WTC11 (cell line): ENCODE measurements at regions not wholly inside any gene's neighbourhood (a gene's known extent, or its start where the extent isn't known, plus 50 kb on each side); places are given as distances from the start of the nearest gene placed in this dataset.

Experiments
- ATAC-seq: fragments of 200-7000 bp; cut with Tn5 transposase; 2 replicates; pipeline ENCODE4 v1.10.0; 2021; ENCODE audit warnings: mild to moderate bottlenecking, moderate library complexity
- CTCF ChIA-PET: fragments of 300-600 bp; sonication (Branson Sonifier 250); formaldehyde crosslinking; loops from one replicate; lab custom pipeline; 2021; ENCODE audit warnings: antibody characterized with exemption; lab: Charles Lee
- POLR2A ChIA-PET: fragments of 350-600 bp; sonication (Branson Sonifier 250); formaldehyde crosslinking; loops from one replicate; lab custom pipeline; 2021; ENCODE audit warnings: antibody characterized with exemption; lab: Charles Lee
- DNase-seq: peaks from one replicate; pipeline ENCODE4 v3.0.0; 2021; ENCODE audit warnings: low spot score
- H3K27ac Mint-ChIP-seq: 2 replicates; pipeline ENCODE4 v1.8.0; 2021; ENCODE audit warnings: mixed read lengths
- H3K27me3 Mint-ChIP-seq: 2 replicates; pipeline ENCODE4 v1.8.0; 2021; ENCODE audit warnings: low read depth, mild to moderate bottlenecking, moderate library complexity, mixed read lengths
- H3K36me3 Mint-ChIP-seq: 2 replicates; pipeline ENCODE4 v1.8.0; 2021; ENCODE audit warnings: mixed read lengths
- H3K4me1 Mint-ChIP-seq: 2 replicates; pipeline ENCODE4 v1.8.0; 2022; ENCODE audit warnings: mixed read lengths
- H3K4me3 Mint-ChIP-seq: 2 replicates; pipeline ENCODE4 v1.8.0; 2021; ENCODE audit warnings: mild to moderate bottlenecking, moderate library complexity, mixed read lengths
- H3K9me3 Mint-ChIP-seq: 2 replicates; pipeline ENCODE4 v1.8.0; 2021; ENCODE audit warnings: mixed read lengths
- CREM ChIP-seq: sonication (generic); formaldehyde crosslinking; IDR thresholded peaks from 2 replicates; pipeline ENCODE4 v1.8.1; 2022; ENCODE audit warnings: mild to moderate bottlenecking, missing genetic modification reagents, moderate library complexity
- ELF4 ChIP-seq: sonication (generic); formaldehyde crosslinking; IDR thresholded peaks from 2 replicates; pipeline ENCODE4 v1.8.1; 2022; ENCODE audit warnings: low read depth, mild to moderate bottlenecking, moderate library complexity, missing genetic modification reagents
- ESRRA ChIP-seq: sonication (generic); formaldehyde crosslinking; IDR thresholded peaks from 2 replicates; pipeline ENCODE4 v1.8.1; 2022; ENCODE audit warnings: mild to moderate bottlenecking, missing genetic modification reagents, borderline replicate concordance
- ETV6 ChIP-seq: sonication (generic); formaldehyde crosslinking; IDR thresholded peaks from 2 replicates; pipeline ENCODE4 v1.8.1; 2022; ENCODE audit warnings: mild to moderate bottlenecking, missing genetic modification reagents
- GABPB1 ChIP-seq: sonication (generic); formaldehyde crosslinking; IDR thresholded peaks from 2 replicates; pipeline ENCODE4 v1.8.1; 2023; ENCODE audit warnings: mild to moderate bottlenecking, missing genetic modification reagents
- GRHL2 ChIP-seq: fragments of 250-450 bp; sonication (Bioruptor Pico); IDR thresholded peaks from 2 replicates; pipeline ENCODE4 v1.8.0; 2022; ENCODE audit warnings: mild to moderate bottlenecking, moderate library complexity; ENCODE audit not compliant: insufficient replicate concordance, severe bottlenecking
- MAX ChIP-seq: sonication (generic); formaldehyde crosslinking; IDR thresholded peaks from 2 replicates; pipeline ENCODE4 v1.8.0; 2022; ENCODE audit warnings: mild to moderate bottlenecking, missing genetic modification reagents
- PREB ChIP-seq: sonication (generic); formaldehyde crosslinking; IDR thresholded peaks from 2 replicates; pipeline ENCODE4 v1.8.1; 2022; ENCODE audit warnings: mild to moderate bottlenecking, missing genetic modification reagents, moderate library complexity, borderline replicate concordance
- SMAD3 ChIP-seq: sonication (generic); formaldehyde crosslinking; IDR thresholded peaks from 2 replicates; pipeline ENCODE4 v1.8.0; 2022; ENCODE audit warnings: missing genetic modification reagents, mild to moderate bottlenecking, borderline replicate concordance
- TCF7 ChIP-seq: sonication (generic); formaldehyde crosslinking; IDR thresholded peaks from 2 replicates; pipeline ENCODE4 v1.8.0; 2022; ENCODE audit warnings: mild to moderate bottlenecking, low read depth, missing genetic modification reagents, moderate library complexity
- ZNF138 ChIP-seq: sonication (generic); formaldehyde crosslinking; conservative IDR thresholded peaks from 2 replicates; pipeline ENCODE4 v1.8.1; 2022; ENCODE audit warnings: mild to moderate bottlenecking, moderate library complexity, missing genetic modification reagents
- ZNF317 ChIP-seq: sonication (generic); formaldehyde crosslinking; IDR thresholded peaks from 2 replicates; pipeline ENCODE4 v1.8.1; 2023; ENCODE audit warnings: low read depth, mild to moderate bottlenecking, moderate library complexity, missing genetic modification reagents, borderline replicate concordance
- ZNF416 ChIP-seq: fragments of 250-450 bp; sonication (Bioruptor Pico); IDR thresholded peaks from 2 replicates; pipeline ENCODE4 v1.9.0; 2021; ENCODE audit warnings: mild to moderate bottlenecking, inconsistent platforms
- ZNF425 ChIP-seq: fragments of 250-450 bp; sonication (Bioruptor Pico); conservative IDR thresholded peaks from 2 replicates; pipeline ENCODE4 v1.9.0; 2021; ENCODE audit warnings: mild to moderate bottlenecking
- ZNF532 ChIP-seq: fragments of 250-450 bp; sonication (Bioruptor Pico); IDR thresholded peaks from 2 replicates; pipeline ENCODE4 v1.9.0; 2021; ENCODE audit warnings: mild to moderate bottlenecking, borderline replicate concordance
- TF ChIP-seq, protein P1 (sequence below): fragments of 250-450 bp; sonication (Bioruptor Pico); IDR thresholded peaks from 2 replicates; pipeline ENCODE4 v1.8.0; 2021; ENCODE audit warnings: mild to moderate bottlenecking
- TF ChIP-seq, protein P2 (sequence below): sonication (generic); formaldehyde crosslinking; IDR thresholded peaks from 2 replicates; pipeline ENCODE4 v1.8.0; 2023; ENCODE audit warnings: missing genetic modification reagents, mild to moderate bottlenecking, borderline replicate concordance

DNA sequence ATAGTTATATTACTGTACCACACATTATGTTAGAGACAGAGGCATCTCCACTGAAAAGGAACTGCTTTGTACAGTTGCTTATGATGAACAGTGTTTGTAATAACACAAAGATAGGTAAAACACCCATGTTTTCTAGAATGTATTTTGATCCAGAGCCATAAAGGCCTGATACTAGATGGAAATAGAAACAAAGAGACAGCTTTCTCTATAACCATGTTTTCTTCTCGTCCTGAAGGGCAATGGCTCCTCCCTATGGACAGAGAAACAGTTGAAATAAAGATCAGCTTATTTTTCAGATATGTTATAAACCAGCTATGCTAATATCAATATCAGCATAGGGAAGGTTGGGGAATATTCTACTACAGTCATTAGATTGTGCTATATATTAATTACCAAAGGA, 109.2 kb downstream of the ATXN7L3B start:
- Mint-ChIP-seq H3K27me3 (no peaks in the 10 kb centered on the region), H3K36me3 (no peaks in the 10 kb centered on the region), H3K27ac (no peak overlapping the region), H3K4me3 (no peak overlapping the region), H3K4me1 (peaks cover 8% of the 10 kb centered on the region), H3K9me3 (no peaks in the 10 kb centered on the region)
- TF ChIP-seq GRHL2 (CRISPR knock-in tag) (no peak), ZNF532 (CRISPR knock-in tag) (no peak), PREB (no peak)
- DNase-seq: no peak
- ChIA-PET POLR2A (no interaction called here), CTCF (interaction anchor here (0.6 to 1.3 kb wide), 8 partner anchors 14 to 534 kb away, joined by 3 to 8 read pairs (median 4); no protein-coding TSS in a partner anchor)
- ATAC-seq: peak; percentile 26; the same call in 1 of the 2 replicates

GRCh38 chr12:74647256-74647655, 109.6 kb downstream of the ATXN7L3B start:
- H3K9me3 Mint-ChIP-seq: peaks cover 1% of the 10 kb centered on the region; the same call in 1 of the 2 replicates
- H3K4me3 Mint-ChIP-seq: no peak overlapping the region
- H3K36me3 Mint-ChIP-seq: no peaks in the 10 kb centered on the region
- H3K27ac Mint-ChIP-seq: no peak overlapping the region
- CTCF ChIA-PET: interaction anchor here (0.6 to 1.3 kb wide), 7 partner anchors 13 to 535 kb away, joined by 3 to 8 read pairs (median 4); no protein-coding TSS in a partner anchor
- DNase-seq: no peak
- ATAC-seq: no peak
- no peak for TF ChIP-seq ZNF138 (CRISPR knock-in tag)
- TF ChIP-seq GABPB1: no peak
- no peaks in the 10 kb centered on the region for H3K27me3 Mint-ChIP-seq
- peaks cover 8% of the 10 kb centered on the region for H3K4me1 Mint-ChIP-seq
- POLR2A ChIA-PET: no interaction called here

- DNase-seq (no peak), ATAC-seq (no peak)
- POLR2A ChIA-PET: no interaction called here
- no peak overlapping the region for H3K27ac Mint-ChIP-seq
- peaks cover 15% of the 10 kb centered on the region for H3K9me3 Mint-ChIP-seq
- H3K4me3 Mint-ChIP-seq: no peak overlapping the region
- no peaks in the 10 kb centered on the region for H3K4me1 Mint-ChIP-seq
- TF ChIP-seq ESRRA (CRISPR knock-in tag): no peak
- TF ChIP-seq ELF4 (CRISPR knock-in tag): no peak
- TF ChIP-seq, protein P1, sequence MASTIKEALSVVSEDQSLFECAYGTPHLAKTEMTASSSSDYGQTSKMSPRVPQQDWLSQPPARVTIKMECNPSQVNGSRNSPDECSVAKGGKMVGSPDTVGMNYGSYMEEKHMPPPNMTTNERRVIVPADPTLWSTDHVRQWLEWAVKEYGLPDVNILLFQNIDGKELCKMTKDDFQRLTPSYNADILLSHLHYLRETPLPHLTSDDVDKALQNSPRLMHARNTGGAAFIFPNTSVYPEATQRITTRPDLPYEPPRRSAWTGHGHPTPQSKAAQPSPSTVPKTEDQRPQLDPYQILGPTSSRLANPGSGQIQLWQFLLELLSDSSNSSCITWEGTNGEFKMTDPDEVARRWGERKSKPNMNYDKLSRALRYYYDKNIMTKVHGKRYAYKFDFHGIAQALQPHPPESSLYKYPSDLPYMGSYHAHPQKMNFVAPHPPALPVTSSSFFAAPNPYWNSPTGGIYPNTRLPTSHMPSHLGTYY: no peak
- TF ChIP-seq ZNF425 (CRISPR knock-in tag): no peak
- no peak for TF ChIP-seq ETV6 (CRISPR knock-in tag)
- TF ChIP-seq ZNF317 (CRISPR knock-in tag): no peak
- TF ChIP-seq ZNF416: no peak
- TF ChIP-seq CREM (CRISPR knock-in tag): no peak
- TF ChIP-seq MAX (CRISPR knock-in tag): no peak
- no peak for TF ChIP-seq TCF7
- TF ChIP-seq, protein P2, sequence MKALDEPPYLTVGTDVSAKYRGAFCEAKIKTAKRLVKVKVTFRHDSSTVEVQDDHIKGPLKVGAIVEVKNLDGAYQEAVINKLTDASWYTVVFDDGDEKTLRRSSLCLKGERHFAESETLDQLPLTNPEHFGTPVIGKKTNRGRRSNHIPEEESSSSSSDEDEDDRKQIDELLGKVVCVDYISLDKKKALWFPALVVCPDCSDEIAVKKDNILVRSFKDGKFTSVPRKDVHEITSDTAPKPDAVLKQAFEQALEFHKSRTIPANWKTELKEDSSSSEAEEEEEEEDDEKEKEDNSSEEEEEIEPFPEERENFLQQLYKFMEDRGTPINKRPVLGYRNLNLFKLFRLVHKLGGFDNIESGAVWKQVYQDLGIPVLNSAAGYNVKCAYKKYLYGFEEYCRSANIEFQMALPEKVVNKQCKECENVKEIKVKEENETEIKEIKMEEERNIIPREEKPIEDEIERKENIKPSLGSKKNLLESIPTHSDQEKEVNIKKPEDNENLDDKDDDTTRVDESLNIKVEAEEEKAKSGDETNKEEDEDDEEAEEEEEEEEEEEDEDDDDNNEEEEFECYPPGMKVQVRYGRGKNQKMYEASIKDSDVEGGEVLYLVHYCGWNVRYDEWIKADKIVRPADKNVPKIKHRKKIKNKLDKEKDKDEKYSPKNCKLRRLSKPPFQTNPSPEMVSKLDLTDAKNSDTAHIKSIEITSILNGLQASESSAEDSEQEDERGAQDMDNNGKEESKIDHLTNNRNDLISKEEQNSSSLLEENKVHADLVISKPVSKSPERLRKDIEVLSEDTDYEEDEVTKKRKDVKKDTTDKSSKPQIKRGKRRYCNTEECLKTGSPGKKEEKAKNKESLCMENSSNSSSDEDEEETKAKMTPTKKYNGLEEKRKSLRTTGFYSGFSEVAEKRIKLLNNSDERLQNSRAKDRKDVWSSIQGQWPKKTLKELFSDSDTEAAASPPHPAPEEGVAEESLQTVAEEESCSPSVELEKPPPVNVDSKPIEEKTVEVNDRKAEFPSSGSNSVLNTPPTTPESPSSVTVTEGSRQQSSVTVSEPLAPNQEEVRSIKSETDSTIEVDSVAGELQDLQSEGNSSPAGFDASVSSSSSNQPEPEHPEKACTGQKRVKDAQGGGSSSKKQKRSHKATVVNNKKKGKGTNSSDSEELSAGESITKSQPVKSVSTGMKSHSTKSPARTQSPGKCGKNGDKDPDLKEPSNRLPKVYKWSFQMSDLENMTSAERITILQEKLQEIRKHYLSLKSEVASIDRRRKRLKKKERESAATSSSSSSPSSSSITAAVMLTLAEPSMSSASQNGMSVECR (CRISPR knock-in tag): no peak
- TF ChIP-seq SMAD3 (CRISPR knock-in tag): no peak
- CTCF ChIA-PET: no interaction called here
- no peaks in the 10 kb centered on the region for H3K36me3 Mint-ChIP-seq
- no peaks in the 10 kb centered on the region for H3K27me3 Mint-ChIP-seq
Observed at GRCh38 chr12:74656251-74656650, 118.6 kb downstream of the ATXN7L3B start.
